ENCODE measurements at regions not wholly inside any gene's neighbourhood (a gene's known extent, or its start where the extent isn't known, plus 50 kb on each side); places are given as distances from the start of the nearest gene placed in this dataset.

DNA sequence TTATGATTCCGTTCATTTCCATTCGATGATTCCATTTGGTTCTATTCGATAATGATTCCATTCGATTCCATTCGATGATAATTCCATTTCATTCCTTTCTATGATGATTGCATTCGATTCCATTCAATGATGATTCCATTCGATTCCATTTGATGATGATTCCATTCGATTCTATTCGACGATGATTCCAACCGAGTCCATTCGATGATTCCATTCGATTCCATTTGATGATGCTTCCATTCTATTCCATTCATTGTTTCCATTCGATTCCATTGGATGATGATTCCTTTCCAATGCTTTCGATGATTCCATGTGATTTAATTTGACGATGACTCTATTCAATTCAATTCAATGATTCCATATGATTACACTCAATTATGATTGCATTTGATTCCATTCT is 1093.5 kb downstream of the RPIA start:
- TF ChIP-seq FOXP2 (optimal IDR thresholded peaks at IDR 0.05; ENCODE audit: control extremely low read depth, extremely low read length, insufficient read depth), result no peak
- TF ChIP-seq EZH2 (IDR thresholded peaks at IDR 0.05), result no peak

Data from SK-N-MC (cell line).